ENCODE measurements at regions not wholly inside any gene's neighbourhood (a gene's known extent, or its start where the extent isn't known, plus 50 kb on each side); places are given as distances from the start of the nearest gene placed in this dataset.

GRCh38 chr4:164169591-164169990 is 584.3 kb upstream of the SMIM31 start:
- no peak for ATAC-seq
- no peaks in the 10 kb centered on the region for H3K36me3 ChIP-seq (ENCODE audit: low read depth)
- intact Hi-C loops (cut with DNase I, micrococcal nuclease), result no loop called here
- H3K4me3 ChIP-seq, result no peak overlapping the region
- no peaks in the 10 kb centered on the region for H3K9me3 ChIP-seq
- TF ChIP-seq CTCF (IDR thresholded peaks at IDR 0.05), result no peak
- H3K4me1 ChIP-seq (ENCODE audit: low read depth), result no peaks in the 10 kb centered on the region
- DNase-seq, result no peak

- ATAC-seq (no peak), DNase-seq (no peak)
- Histone ChIP-seq H3K4me3 (no peak overlapping the region), H3K9me3 (no peaks in the 10 kb centered on the region), H3K4me1 (ENCODE audit: low read depth) (no peaks in the 10 kb centered on the region), H3K36me3 (ENCODE audit: low read depth) (no peaks in the 10 kb centered on the region)
- TF ChIP-seq CTCF (IDR thresholded peaks at IDR 0.05), result no peak
- intact Hi-C loops (cut with DNase I, micrococcal nuclease), result no loop called here
Observed at GRCh38 chr4:164177153-164177552, 576.8 kb upstream of the SMIM31 start.

- no peak for ATAC-seq
- DNase-seq, result no peak
- intact Hi-C loops (cut with DNase I, micrococcal nuclease), result no loop called here
- no peaks in the 10 kb centered on the region for H3K36me3 ChIP-seq (ENCODE audit: low read depth)
- no peaks in the 10 kb centered on the region for H3K9me3 ChIP-seq
- no peak for TF ChIP-seq CTCF (IDR thresholded peaks at IDR 0.05)
- no peak overlapping the region for H3K4me3 ChIP-seq
- no peaks in the 10 kb centered on the region for H3K4me1 ChIP-seq (ENCODE audit: low read depth)
Observed at GRCh38 chr4:164177753-164178152, 576.2 kb upstream of the SMIM31 start.

- Histone ChIP-seq H3K4me1 (ENCODE audit: low read depth) (no peaks in the 10 kb centered on the region), H3K4me3 (no peak overlapping the region), H3K36me3 (ENCODE audit: low read depth) (no peaks in the 10 kb centered on the region), H3K9me3 (no peaks in the 10 kb centered on the region)
- ATAC-seq (no peak), DNase-seq (no peak)
- no peak for TF ChIP-seq CTCF (IDR thresholded peaks at IDR 0.05)
- intact Hi-C loops (cut with DNase I, micrococcal nuclease), result no loop called here
Observed at GRCh38 chr4:164188236-164188635, 565.7 kb upstream of the SMIM31 start.

- DNase-seq, result no peak
- Histone ChIP-seq H3K4me1 (ENCODE audit: low read depth) (no peaks in the 10 kb centered on the region), H3K9me3 (no peaks in the 10 kb centered on the region), H3K36me3 (ENCODE audit: low read depth) (no peaks in the 10 kb centered on the region), H3K4me3 (no peak overlapping the region)
- TF ChIP-seq CTCF (IDR thresholded peaks at IDR 0.05), result no peak
- no peak for ATAC-seq
- intact Hi-C loops (cut with DNase I, micrococcal nuclease), result no loop called here
Observed at GRCh38 chr4:164192844-164193243, 561.1 kb upstream of the SMIM31 start.

GRCh38 chr4:164193676-164194075 is 560.3 kb upstream of the SMIM31 start:
- Histone ChIP-seq H3K36me3 (ENCODE audit: low read depth) (no peaks in the 10 kb centered on the region), H3K4me3 (no peak overlapping the region), H3K4me1 (ENCODE audit: low read depth) (no peaks in the 10 kb centered on the region), H3K9me3 (no peaks in the 10 kb centered on the region)
- ATAC-seq (no peak), DNase-seq (no peak)
- intact Hi-C loops (cut with DNase I, micrococcal nuclease), result no loop called here
- no peak for TF ChIP-seq CTCF (IDR thresholded peaks at IDR 0.05)
